ENCODE measurements at regions not wholly inside any gene's neighbourhood (a gene's known extent, or its start where the extent isn't known, plus 50 kb on each side); places are given as distances from the start of the nearest gene placed in this dataset.

GRCh38 chr16:72427783-72428331 is 255.9 kb upstream of the PMFBP1 start:
- Mint-ChIP-seq H3K27me3 (ENCODE audit: low read depth in 2 of 2) (no peaks in the 10 kb centered on the region), H3K36me3 (peaks cover 20% of the 10 kb centered on the region), H3K9me3 (peaks cover 3 to 6% of the 10 kb centered on the region in 2 donors), H3K4me3 (no peak overlapping the region), H3K4me1 (no peaks in the 10 kb centered on the region), H3K27ac (no peak overlapping the region)
- TF ChIP-seq CTCF (IDR thresholded peaks at IDR 0.05): no peak
- intact Hi-C loops (cut with micrococcal nuclease): no loop called here
- no peaks in the 10 kb centered on the region for H3K9me3 ChIP-seq (ENCODE audit: control insufficient read depth, insufficient read depth, low read length)
- WGBS (ENCODE audit: insufficient coverage): 95% methylated on average over 6 of the region's 8 CpGs
- H3K4me1 ChIP-seq (ENCODE audit: control insufficient read depth, insufficient read depth, low read length): no peaks in the 10 kb centered on the region
- no peaks in the 10 kb centered on the region for H3K36me3 ChIP-seq (ENCODE audit: control insufficient read depth, insufficient read depth, low read length)
- no peak overlapping the region for H3K27ac ChIP-seq (ENCODE audit: low read length)
- no peak for ATAC-seq
- H3K4me3 ChIP-seq (ENCODE audit: low read length): no peak overlapping the region
- H3K27me3 ChIP-seq (ENCODE audit: control insufficient read depth, insufficient read depth, low read length): no peaks in the 10 kb centered on the region
- no peak for DNase-seq

- Mint-ChIP-seq H3K36me3 (peaks cover 25% of the 10 kb centered on the region), H3K27me3 (ENCODE audit: low read depth in 2 of 2) (no peaks in the 10 kb centered on the region), H3K4me1 (no peaks in the 10 kb centered on the region), H3K27ac (no peak overlapping the region), H3K9me3 (peaks cover 3 to 6% of the 10 kb centered on the region in 2 donors), H3K4me3 (no peak overlapping the region)
- TF ChIP-seq CTCF (IDR thresholded peaks at IDR 0.05): no peak
- DNase-seq: no peak
- Histone ChIP-seq H3K9me3 (ENCODE audit: control insufficient read depth, insufficient read depth, low read length) (no peaks in the 10 kb centered on the region), H3K27ac (ENCODE audit: low read length) (no peak overlapping the region), H3K4me1 (ENCODE audit: control insufficient read depth, insufficient read depth, low read length) (no peaks in the 10 kb centered on the region), H3K4me3 (ENCODE audit: low read length) (no peak overlapping the region), H3K27me3 (ENCODE audit: control insufficient read depth, insufficient read depth, low read length) (no peaks in the 10 kb centered on the region), H3K36me3 (ENCODE audit: control insufficient read depth, insufficient read depth, low read length) (no peaks in the 10 kb centered on the region)
- no peak for ATAC-seq
- intact Hi-C loops (cut with micrococcal nuclease): no loop called here
- 94% methylated on average over 17 of the region's 17 CpGs for WGBS (ENCODE audit: insufficient coverage)
These were observed 255.3 kb upstream of the PMFBP1 start for GRCh38 chr16:72427051-72427782.

- no peaks in the 10 kb centered on the region for H3K27me3 ChIP-seq (ENCODE audit: control insufficient read depth, insufficient read depth, low read length)
- ATAC-seq: no peak
- no peaks in the 10 kb centered on the region for H3K4me1 Mint-ChIP-seq
These were observed 254.4 kb upstream of the PMFBP1 start for GRCh38 chr16:72426386-72426785.

More at GRCh38 chr16:72426386-72426785, 254.4 kb upstream of the PMFBP1 start:
- intact Hi-C loops (cut with micrococcal nuclease): no loop called here
- WGBS (ENCODE audit: insufficient coverage): 97% methylated on average over 6 of the region's 7 CpGs
- TF ChIP-seq CTCF (IDR thresholded peaks at IDR 0.05): no peak
- H3K4me3 ChIP-seq (ENCODE audit: low read length): no peak overlapping the region
- Mint-ChIP-seq H3K27me3 (ENCODE audit: low read depth in 2 of 2) (no peaks in the 10 kb centered on the region), H3K36me3 (peaks cover 25% of the 10 kb centered on the region), H3K27ac (no peak overlapping the region), H3K9me3 (peaks cover 3 to 6% of the 10 kb centered on the region in 2 donors), H3K4me3 (no peak overlapping the region)
- no peaks in the 10 kb centered on the region for H3K9me3 ChIP-seq (ENCODE audit: control insufficient read depth, insufficient read depth, low read length)
- H3K4me1 ChIP-seq (ENCODE audit: control insufficient read depth, insufficient read depth, low read length): no peaks in the 10 kb centered on the region
- no peak for DNase-seq
- H3K27ac ChIP-seq (ENCODE audit: low read length): no peak overlapping the region
- no peaks in the 10 kb centered on the region for H3K36me3 ChIP-seq (ENCODE audit: control insufficient read depth, insufficient read depth, low read length)
